H1 (cell line): ENCODE measurements at regions not wholly inside any gene's neighbourhood (a gene's known extent, or its start where the extent isn't known, plus 50 kb on each side); places are given as distances from the start of the nearest gene placed in this dataset.

Experiments
- CTCF ChIA-PET: fragments of 300-600 bp; sonication (Branson Sonifier 250); formaldehyde crosslinking; loops from one replicate; lab custom pipeline; 2021; ENCODE audit not compliant: partially characterized antibody; lab: Charles Lee
- POLR2A ChIA-PET: fragments of 300-600 bp; sonication (Branson Sonifier 250); formaldehyde crosslinking; loops from one replicate; lab custom pipeline; 2021; ENCODE audit warnings: inconsistent platforms; ENCODE audit not compliant: partially characterized antibody; lab: Charles Lee
- DNase-seq, 2 experiments: peaks; one replicate each; pipeline versions ENCODE4 v3.0.0 to v3.0.0-alpha.2; 2010 to 2022; ENCODE audit warnings: low spot score in 2 of 2, low read depth in 1 of 2, mixed read lengths in 1 of 2
- FAIRE-seq: peaks from 2 replicates; lab custom pipeline; 2011; peaks lifted over from hg19 to GRCh38; lab: Jason Lieb, UNC
- H2AFZ ChIP-seq: 2 replicates; pipeline ENCODE4 v1.8.1; 2012; ENCODE audit warnings: low read length, inconsistent platforms
- H2AK5ac ChIP-seq: 2 replicates; pipeline ENCODE4 v1.6.1; 2013; ENCODE audit warnings: low read depth, low read length
- H2BK120ac ChIP-seq: replicated peaks from 2 replicates; pipeline ENCODE3; 2013; ENCODE audit warnings: low read depth, low read length, inconsistent platforms
- H2BK12ac ChIP-seq: 2 replicates; pipeline ENCODE4 v1.6.1; 2013; ENCODE audit warnings: low read depth, low read length
- H2BK15ac ChIP-seq: 2 replicates; pipeline ENCODE4 v1.6.1; 2013; ENCODE audit warnings: low read length
- H2BK20ac ChIP-seq: 2 replicates; pipeline ENCODE4 v1.6.1; 2013; ENCODE audit warnings: low read length
- H2BK5ac ChIP-seq: 2 replicates; pipeline ENCODE4 v1.6.1; 2013; ENCODE audit warnings: low read depth, low read length
- H3K14ac ChIP-seq: 2 replicates; pipeline ENCODE4 v1.6.1; 2013; ENCODE audit warnings: inconsistent platforms; ENCODE audit not compliant: insufficient read length
- H3K18ac ChIP-seq: 2 replicates; pipeline ENCODE4 v1.6.1; 2013; ENCODE audit warnings: low read length; ENCODE audit errors: extremely low read depth
- H3K23ac ChIP-seq: 2 replicates; pipeline ENCODE4 v1.6.1; 2013; ENCODE audit warnings: inconsistent platforms; ENCODE audit not compliant: insufficient read length
- H3K23me2 ChIP-seq: 2 replicates; pipeline ENCODE4 v1.6.1; 2013; ENCODE audit warnings: low read depth, low read length
- H3K27ac ChIP-seq: 2 replicates; pipeline ENCODE4 v1.6.1; 2011; ENCODE audit warnings: low read depth, low read length, inconsistent platforms
- H3K27me3 ChIP-seq, 4 experiments: replicated peaks in 1 of 4; 1 replicate in 1 of 4; 2 replicates in 3 of 4; pipeline versions ENCODE4 v1.6.1 to v1.8.1; 2011 to 2013; ENCODE audit warnings: low read length in 3 of 4, mild to moderate bottlenecking in 3 of 4, inconsistent platforms in 2 of 4, mixed read lengths in 2 of 4, moderate library complexity in 1 of 4; ENCODE audit not compliant: control insufficient read depth in 3 of 4, insufficient read depth in 3 of 4; ENCODE audit errors: extremely low read depth in 1 of 4
- H3K36me3 ChIP-seq, 4 experiments: 2 replicates each; pipeline versions ENCODE4 v1.6.1 to v1.8.1; 2011 to 2013; ENCODE audit warnings: mild to moderate bottlenecking in 4 of 4, low read length in 3 of 4, moderate library complexity in 2 of 4, control low read depth in 1 of 4, inconsistent platforms in 1 of 4; ENCODE audit not compliant: insufficient read depth in 4 of 4, control insufficient read depth in 2 of 4
- H3K4ac ChIP-seq: replicated peaks from 2 replicates; pipeline ENCODE3; 2013; ENCODE audit warnings: low read length, low read depth, mixed read lengths, inconsistent platforms; ENCODE audit not compliant: insufficient read length
- H3K4me1 ChIP-seq, 4 experiments: replicated peaks in 1 of 4; 1 replicate in 1 of 4; 2 replicates in 3 of 4; pipeline versions ENCODE4 v1.6.1 to v1.8.1; 2011 to 2013; ENCODE audit warnings: low read length in 3 of 4, inconsistent platforms in 2 of 4, mixed read lengths in 1 of 4; ENCODE audit not compliant: insufficient read depth in 4 of 4, control insufficient read depth in 3 of 4
- H3K4me2 ChIP-seq, 2 experiments: 2 replicates each; pipeline versions ENCODE4 v1.6.1 to v1.8.1; 2011 to 2013; ENCODE audit warnings: low read depth in 2 of 2, low read length in 2 of 2, control low read depth in 1 of 2, inconsistent platforms in 1 of 2, mild to moderate bottlenecking in 1 of 2; ENCODE audit not compliant: insufficient read depth in 1 of 2
- H3K4me3 ChIP-seq, 4 experiments: fragments of 200-600, 300-600 bp in 1 of 4; sonication (generic), shearing (Covaris generic), sonication (Bioruptor Twin) in 1 of 4; 2 replicates each; pipeline versions ENCODE4 v1.5.1 to v1.8.1; 2011 to 2016; ENCODE audit warnings: low read length in 4 of 4, low read depth in 3 of 4, control low read depth in 2 of 4, inconsistent platforms in 2 of 4, mild to moderate bottlenecking in 2 of 4, mixed read lengths in 1 of 4, moderate library complexity in 1 of 4; ENCODE audit not compliant: insufficient read depth in 2 of 4; ENCODE audit errors: extremely low read depth in 1 of 4
- H3K56ac ChIP-seq: replicated peaks from 2 replicates; pipeline ENCODE3; 2013; ENCODE audit warnings: low read depth, mild to moderate bottlenecking, mixed read lengths, low read length, inconsistent platforms; ENCODE audit not compliant: insufficient read length
- H3K79me1 ChIP-seq: 2 replicates; pipeline ENCODE4 v1.6.1; 2013; ENCODE audit warnings: low read depth, low read length, control low read depth
- H3K79me2 ChIP-seq, 2 experiments: 2 replicates each; pipeline versions ENCODE4 v1.6.1 to v1.8.1; 2012 to 2013; ENCODE audit warnings: low read length in 2 of 2, mild to moderate bottlenecking in 2 of 2, inconsistent platforms in 1 of 2; ENCODE audit not compliant: insufficient read depth in 2 of 2, control insufficient read depth in 1 of 2
- H3K9ac ChIP-seq, 4 experiments: replicated peaks in 1 of 4; 1 replicate in 1 of 4; 2 replicates in 3 of 4; pipeline versions ENCODE4 v1.6.1 to v1.8.1; 2011 to 2013; ENCODE audit warnings: low read depth in 3 of 4, low read length in 3 of 4, control low read depth in 2 of 4, mild to moderate bottlenecking in 2 of 4, moderate library complexity in 2 of 4, inconsistent platforms in 1 of 4; ENCODE audit errors: extremely low read depth in 1 of 4
- H3K9me3 ChIP-seq, 2 experiments: 2 replicates each; pipeline versions ENCODE4 v1.6.1 to v1.8.1; 2012 to 2013; ENCODE audit warnings: mild to moderate bottlenecking in 2 of 2, moderate library complexity in 2 of 2, control low read depth in 1 of 2, inconsistent platforms in 1 of 2, low read depth in 1 of 2, low read length in 1 of 2, mixed read lengths in 1 of 2; ENCODE audit not compliant: insufficient read depth in 2 of 2
- H4K20me1 ChIP-seq, 2 experiments: replicated peaks in 1 of 2; 2 replicates each; pipeline versions ENCODE3 to v1.8.1; 2011 to 2013; ENCODE audit warnings: inconsistent platforms in 2 of 2, low read length in 2 of 2, mild to moderate bottlenecking in 1 of 2; ENCODE audit not compliant: insufficient read depth in 2 of 2, control insufficient read depth in 1 of 2
- H4K5ac ChIP-seq: 2 replicates; pipeline ENCODE4 v1.6.1; 2013; ENCODE audit warnings: low read length, low read depth, mixed read lengths, inconsistent platforms; ENCODE audit not compliant: insufficient read length
- H4K8ac ChIP-seq: 2 replicates; pipeline ENCODE4 v1.8.0; 2013; ENCODE audit warnings: mild to moderate bottlenecking, moderate library complexity, low read length, inconsistent platforms; ENCODE audit not compliant: insufficient read depth; ENCODE audit errors: extremely low read depth
- H4K91ac ChIP-seq: replicated peaks from 2 replicates; pipeline ENCODE3; 2013; ENCODE audit warnings: low read length, mixed read lengths, inconsistent platforms; ENCODE audit not compliant: insufficient read length
- BCL11A ChIP-seq, 2 experiments: IDR thresholded peaks; one replicate each; pipeline ENCODE4 v1.6.1; 2011; ENCODE audit warnings: low read depth in 2 of 2, low read length in 2 of 2, mild to moderate bottlenecking in 2 of 2
- CHD1 ChIP-seq: IDR thresholded peaks from 2 replicates; pipeline ENCODE4 v1.6.1; 2012; ENCODE audit warnings: low read depth, low read length, improper control_type of control experiment
- POLR2AphosphoS5 ChIP-seq: IDR thresholded peaks from 2 replicates; pipeline ENCODE4 v1.6.1; 2011; ENCODE audit warnings: low read depth, low read length
- RAD21 ChIP-seq, 2 experiments: IDR thresholded peaks in 1 of 2; conservative IDR thresholded peaks in 1 of 2; 2 replicates each; pipeline ENCODE4 v1.6.1; 2011; ENCODE audit warnings: low read depth in 2 of 2, low read length in 2 of 2, improper control_type of control experiment in 1 of 2, inconsistent platforms in 1 of 2, mild to moderate bottlenecking in 1 of 2, moderate library complexity in 1 of 2
- TAF1 ChIP-seq: IDR thresholded peaks from 2 replicates; pipeline ENCODE4 v1.6.1; 2011; ENCODE audit warnings: mild to moderate bottlenecking, low read depth, low read length
- WGBS, 2 experiments: shearing (Covaris generic) in 1 of 2; methylation state at CpG; one replicate each; pipeline versions ENCODE4 v1.1.6 to v1.1.7; 2013 to 2015; ENCODE audit warnings: low lambda C conversion rate in 2 of 2, mixed read lengths in 2 of 2, inconsistent platforms in 1 of 2, low coverage in 1 of 2, missing lambda C conversion rate in 1 of 2; ENCODE audit not compliant: insufficient replicate concordance in 2 of 2, insufficient coverage in 1 of 2, insufficient read length in 1 of 2; ENCODE audit errors: extremely low coverage in 1 of 2, missing lambda C conversion rate in 1 of 2; 5-methylcytosine and 5-hydroxymethylcytosine counted together
- TF ChIP-seq, protein P1 (sequence below), 3 experiments: IDR thresholded peaks; 1 replicate in 2 of 3; 2 replicates in 1 of 3; pipeline versions ENCODE4 v1.5.1 to v1.6.1; 2011; ENCODE audit warnings: low read length in 3 of 3, mild to moderate bottlenecking in 3 of 3, inconsistent platforms in 2 of 3, low read depth in 1 of 3, moderate library complexity in 1 of 3; ENCODE audit not compliant: insufficient read depth in 1 of 3; ENCODE audit errors: control extremely low read depth in 1 of 3
- TF ChIP-seq, protein P2 (sequence below): IDR thresholded peaks from 2 replicates; pipeline ENCODE4 v1.6.1; 2011; ENCODE audit warnings: low read depth, mild to moderate bottlenecking, low read length; ENCODE audit not compliant: insufficient read depth

DNA sequence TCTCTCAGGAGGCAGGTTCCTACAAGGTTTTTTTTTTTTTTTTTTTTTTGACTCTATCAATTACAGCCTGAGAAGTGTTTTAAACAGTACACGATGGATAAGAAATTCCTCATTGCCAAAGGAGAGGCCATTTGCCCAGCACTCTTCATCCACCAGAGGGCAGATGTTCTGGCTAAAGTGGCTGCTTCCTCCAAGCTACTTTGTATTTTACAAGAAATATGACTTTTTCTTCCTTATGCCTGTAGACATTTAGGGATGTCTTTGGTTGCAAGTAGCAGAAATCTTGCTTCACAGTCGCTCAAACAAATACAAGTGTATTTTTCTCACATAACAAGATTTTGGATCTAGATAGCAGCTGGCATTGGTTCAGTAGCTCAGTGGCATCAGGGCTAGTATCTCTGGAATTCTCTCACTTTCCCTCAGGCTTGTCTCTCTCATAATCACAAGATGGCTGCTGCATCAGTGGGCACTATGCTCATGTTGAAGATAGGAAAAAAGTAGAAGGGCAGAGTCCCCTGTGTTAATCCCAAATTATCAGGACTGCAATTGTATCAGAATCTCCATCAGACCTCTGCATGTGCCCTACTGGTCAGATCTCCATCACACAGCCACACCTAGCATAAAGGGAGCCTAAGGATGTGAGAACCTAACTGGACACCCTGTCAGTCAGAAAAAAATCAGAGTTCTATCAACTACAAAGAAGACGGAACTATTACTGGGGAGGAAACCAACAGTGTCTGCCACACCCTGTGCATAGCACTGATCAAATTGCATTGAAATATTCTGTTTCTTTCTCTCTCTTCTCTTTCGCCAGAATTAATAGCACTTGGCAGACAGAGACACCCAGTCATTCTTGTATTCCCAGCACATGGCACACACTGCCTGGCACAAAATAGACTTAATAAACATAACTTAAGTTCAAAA lies 138.9 kb upstream of the COL8A1 start:
- no peak overlapping the region for H3K18ac ChIP-seq
- H3K27ac ChIP-seq, result no peak overlapping the region
- no peak overlapping the region for H3K56ac ChIP-seq
- no peaks in the 10 kb centered on the region for H3K79me2 ChIP-seq
- no peak overlapping the region for H4K8ac ChIP-seq
- H4K91ac ChIP-seq, result no peak overlapping the region
- 74% methylated on average over 4 of the region's 4 CpGs; no CpG with 5 or more reads in 1 of the 2 experiments for WGBS, 2 experiments
- H3K36me3 ChIP-seq, result no peaks in the 10 kb centered on the region
- H2BK120ac ChIP-seq, result no peak overlapping the region
- TF ChIP-seq, protein P1, sequence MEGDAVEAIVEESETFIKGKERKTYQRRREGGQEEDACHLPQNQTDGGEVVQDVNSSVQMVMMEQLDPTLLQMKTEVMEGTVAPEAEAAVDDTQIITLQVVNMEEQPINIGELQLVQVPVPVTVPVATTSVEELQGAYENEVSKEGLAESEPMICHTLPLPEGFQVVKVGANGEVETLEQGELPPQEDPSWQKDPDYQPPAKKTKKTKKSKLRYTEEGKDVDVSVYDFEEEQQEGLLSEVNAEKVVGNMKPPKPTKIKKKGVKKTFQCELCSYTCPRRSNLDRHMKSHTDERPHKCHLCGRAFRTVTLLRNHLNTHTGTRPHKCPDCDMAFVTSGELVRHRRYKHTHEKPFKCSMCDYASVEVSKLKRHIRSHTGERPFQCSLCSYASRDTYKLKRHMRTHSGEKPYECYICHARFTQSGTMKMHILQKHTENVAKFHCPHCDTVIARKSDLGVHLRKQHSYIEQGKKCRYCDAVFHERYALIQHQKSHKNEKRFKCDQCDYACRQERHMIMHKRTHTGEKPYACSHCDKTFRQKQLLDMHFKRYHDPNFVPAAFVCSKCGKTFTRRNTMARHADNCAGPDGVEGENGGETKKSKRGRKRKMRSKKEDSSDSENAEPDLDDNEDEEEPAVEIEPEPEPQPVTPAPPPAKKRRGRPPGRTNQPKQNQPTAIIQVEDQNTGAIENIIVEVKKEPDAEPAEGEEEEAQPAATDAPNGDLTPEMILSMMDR (IDR thresholded peaks at IDR 0.05; ENCODE audit: control extremely low read depth in 1 of 3, insufficient read depth in 1 of 3, low read depth in 1 of 3, low read length in 3 of 3), result peak; percentile 33 to 80 (median 60)
- no peak for TF ChIP-seq CHD1
- peak; percentile 58 to 68 for TF ChIP-seq RAD21 (IDR thresholded peaks at IDR 0.05 in 1 of 2, conservative IDR thresholded peaks at IDR 0.05 in 1 of 2; ENCODE audit: low read depth in 2 of 2, low read length in 2 of 2)
- no peak for TF ChIP-seq BCL11A (IDR thresholded peaks at IDR 0.05; ENCODE audit: low read depth in 2 of 2, low read length in 2 of 2)
- TF ChIP-seq, protein P2, sequence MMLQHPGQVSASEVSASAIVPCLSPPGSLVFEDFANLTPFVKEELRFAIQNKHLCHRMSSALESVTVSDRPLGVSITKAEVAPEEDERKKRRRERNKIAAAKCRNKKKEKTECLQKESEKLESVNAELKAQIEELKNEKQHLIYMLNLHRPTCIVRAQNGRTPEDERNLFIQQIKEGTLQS, result no peak
- no peak for TF ChIP-seq POLR2AphosphoS5
- no peak for TF ChIP-seq TAF1
- H2BK20ac ChIP-seq, result no peak overlapping the region
- no peak overlapping the region for H3K4me2 ChIP-seq
- no peaks in the 10 kb centered on the region for H3K79me1 ChIP-seq
- no peak for DNase-seq
- POLR2A ChIA-PET, result no interaction called here
- H2AK5ac ChIP-seq, result no peak overlapping the region
- H3K9ac ChIP-seq, result no peak overlapping the region
- no peak overlapping the region for H3K14ac ChIP-seq
- no peak overlapping the region for H4K5ac ChIP-seq
- no peaks in the 10 kb centered on the region for H3K9me3 ChIP-seq
- no peak overlapping the region for H3K4me3 ChIP-seq
- no peak overlapping the region for H3K4ac ChIP-seq
- no peak overlapping the region for H3K23ac ChIP-seq
- no peaks in the 10 kb centered on the region for H3K23me2 ChIP-seq
- no peak overlapping the region for H2BK5ac ChIP-seq
- no peaks in the 10 kb centered on the region for H3K27me3 ChIP-seq
- H3K4me1 ChIP-seq, result no peaks in the 10 kb centered on the region
- H4K20me1 ChIP-seq, result no peaks in the 10 kb centered on the region
- H2BK12ac ChIP-seq, result no peak overlapping the region
- FAIRE-seq, result peak; percentile 69
- CTCF ChIA-PET, result interaction anchor here (0.6 to 5.4 kb wide), 37 partner anchors 9 to 539 kb away, joined by 3 to 30 read pairs (median 4); no protein-coding TSS in a partner anchor
- H2BK15ac ChIP-seq, result no peak overlapping the region
- H2AFZ ChIP-seq, result peak overlapping the region; percentile 95; the same call in 1 of the 2 replicates
